CD14-positive monocyte (primary cell): ENCODE measurements at regions not wholly inside any gene's neighbourhood (a gene's known extent, or its start where the extent isn't known, plus 50 kb on each side); places are given as distances from the start of the nearest gene placed in this dataset.

Experiments
- DNase-seq, 3 donors: peaks; one replicate each; pipeline ENCODE4 v3.0.0-alpha.2; 2011 to 2022
- H2AFZ ChIP-seq: 2 replicates; pipeline ENCODE4 v1.6.0; 2012; ENCODE audit warnings: mild to moderate bottlenecking, low read depth, low read length, inconsistent platforms; ENCODE audit not compliant: insufficient read depth, poor library complexity, severe bottlenecking
- H3K27ac ChIP-seq, 2 donors: 1 replicate in 1 of 2; 2 replicates in 1 of 2; pipeline ENCODE4 v1.5.1; 2012 to 2013; ENCODE audit warnings: low read length in 2 of 2, control low read depth in 1 of 2, inconsistent platforms in 1 of 2, low read depth in 1 of 2, mild to moderate bottlenecking in 1 of 2
- H3K27me3 ChIP-seq, 2 donors: one replicate each; pipeline versions ENCODE4 v1.6.0 to v1.6.1; 2011 to 2013; ENCODE audit warnings: low read length in 2 of 2; ENCODE audit not compliant: control insufficient read depth in 2 of 2, insufficient read depth in 2 of 2
- H3K36me3 ChIP-seq, 2 donors: replicated peaks in 1 of 2; 1 replicate in 1 of 2; 2 replicates in 1 of 2; pipeline versions ENCODE4 v1.5.1 to v1.6.1; 2012 to 2013; ENCODE audit warnings: low read length in 2 of 2, control low read depth in 1 of 2, inconsistent platforms in 1 of 2, mild to moderate bottlenecking in 1 of 2; ENCODE audit not compliant: insufficient read depth in 2 of 2, control insufficient read depth in 1 of 2
- H3K4me1 ChIP-seq, 2 donors: 1 replicate in 1 of 2; 2 replicates in 1 of 2; pipeline versions ENCODE4 v1.5.1 to v1.6.1; 2012 to 2013; ENCODE audit warnings: low read length in 2 of 2, control low read depth in 1 of 2, inconsistent platforms in 1 of 2, mild to moderate bottlenecking in 1 of 2, moderate library complexity in 1 of 2; ENCODE audit not compliant: insufficient read depth in 2 of 2, control insufficient read depth in 1 of 2
- H3K4me2 ChIP-seq: replicated peaks from 2 replicates; pipeline ENCODE3; 2012; ENCODE audit warnings: low read length, moderate library complexity, mild to moderate bottlenecking; ENCODE audit not compliant: poor library complexity, severe bottlenecking; ENCODE audit errors: extremely low read depth
- H3K4me3 ChIP-seq, 3 experiments: fragments of 200-600 bp in 1 of 3; sonication (generic) in 1 of 3; replicated peaks in 1 of 3; 1 replicate in 2 of 3; 2 replicates in 1 of 3; pipeline ENCODE4 v1.5.1; 2011 to 2013; ENCODE audit warnings: low read length in 3 of 3, mild to moderate bottlenecking in 3 of 3, control low read depth in 2 of 3, low read depth in 2 of 3, inconsistent platforms in 1 of 3, moderate library complexity in 1 of 3
- H3K79me2 ChIP-seq: 2 replicates; pipeline ENCODE4 v1.6.0; 2012; ENCODE audit warnings: mild to moderate bottlenecking, control low read depth, inconsistent platforms, low read length, moderate library complexity; ENCODE audit not compliant: insufficient read depth
- H3K9ac ChIP-seq: 2 replicates; pipeline ENCODE4 v1.6.0; 2017; ENCODE audit warnings: low read length, mild to moderate bottlenecking; ENCODE audit not compliant: insufficient read depth, poor library complexity, severe bottlenecking
- H3K9me3 ChIP-seq, 2 donors: replicated peaks in 1 of 2; 1 replicate in 1 of 2; 2 replicates in 1 of 2; pipeline versions ENCODE4 v1.5.1 to v1.6.1; 2012 to 2013; ENCODE audit warnings: low read length in 2 of 2, control low read depth in 1 of 2; ENCODE audit not compliant: control insufficient read depth in 1 of 2, insufficient read depth in 1 of 2
- H4K20me1 ChIP-seq: 2 replicates; pipeline ENCODE4 v1.6.0; 2012; ENCODE audit warnings: mild to moderate bottlenecking, low read length, control low read depth, moderate library complexity; ENCODE audit not compliant: insufficient read depth
- H3K27ac Mint-ChIP-seq, 7 donors: one replicate each; pipeline ENCODE4 v1.8.0; 2020; ENCODE audit warnings: mild to moderate bottlenecking in 7 of 7, mixed read lengths in 7 of 7, moderate library complexity in 6 of 7, inconsistent platforms in 2 of 7
- H3K27me3 Mint-ChIP-seq, 3 donors: one replicate each; pipeline ENCODE4 v1.8.0; 2021 to 2022; ENCODE audit warnings: low read depth in 3 of 3, mild to moderate bottlenecking in 3 of 3, mixed read lengths in 3 of 3, moderate library complexity in 3 of 3, inconsistent platforms in 1 of 3
- H3K36me3 Mint-ChIP-seq, 2 donors: one replicate each; pipeline ENCODE4 v1.8.0; 2020; ENCODE audit warnings: mixed read lengths in 2 of 2, inconsistent platforms in 1 of 2, mild to moderate bottlenecking in 1 of 2
- H3K4me1 Mint-ChIP-seq: one replicate; pipeline ENCODE4 v1.8.0; 2020; ENCODE audit warnings: mild to moderate bottlenecking, mixed read lengths
- H3K4me3 Mint-ChIP-seq, 2 donors: one replicate each; pipeline ENCODE4 v1.8.0; 2020; ENCODE audit warnings: mild to moderate bottlenecking in 2 of 2, mixed read lengths in 2 of 2, moderate library complexity in 1 of 2
- H3K9me3 Mint-ChIP-seq, 7 donors: one replicate each; pipeline ENCODE4 v1.8.0; 2020 to 2022; ENCODE audit warnings: mixed read lengths in 7 of 7, mild to moderate bottlenecking in 6 of 7, moderate library complexity in 6 of 7, inconsistent platforms in 2 of 7
- WGBS: methylation state at CpG from one replicate; pipeline ENCODE4 v1.1.5; 2013; ENCODE audit warnings: missing lambda C conversion rate; ENCODE audit not compliant: insufficient coverage; 5-methylcytosine and 5-hydroxymethylcytosine counted together
- intact Hi-C, 2 donors: fragments of 100-400 bp; cut with micrococcal nuclease; formaldehyde crosslinking; loops; one replicate each; pipeline versions ENCODE4 v1.15.0 to v1.15.1; 2023
- TF ChIP-seq, protein P1 (sequence below): fragments of 200-600 bp; IDR thresholded peaks from one replicate; pipeline ENCODE4 v1.8.0; 2022; ENCODE audit warnings: antibody characterized with exemption, mild to moderate bottlenecking

- H3K4me1 ChIP-seq, result no peaks in the 10 kb centered on the region
- intact Hi-C loops, result no loop called here
- Mint-ChIP-seq H3K27me3 (no peaks in the 10 kb centered on the region), H3K9me3 (peaks cover 0 to 18% (median 2%) of the 10 kb centered on the region in 7 donors), H3K27ac (no peak overlapping the region), H3K4me1 (no peaks in the 10 kb centered on the region), H3K36me3 (no peaks in the 10 kb centered on the region), H3K4me3 (no peak overlapping the region)
- H2AFZ ChIP-seq, result no peak overlapping the region
- H3K27me3 ChIP-seq, result no peaks in the 10 kb centered on the region
- H3K27ac ChIP-seq, result no peak overlapping the region
- TF ChIP-seq, protein P1, sequence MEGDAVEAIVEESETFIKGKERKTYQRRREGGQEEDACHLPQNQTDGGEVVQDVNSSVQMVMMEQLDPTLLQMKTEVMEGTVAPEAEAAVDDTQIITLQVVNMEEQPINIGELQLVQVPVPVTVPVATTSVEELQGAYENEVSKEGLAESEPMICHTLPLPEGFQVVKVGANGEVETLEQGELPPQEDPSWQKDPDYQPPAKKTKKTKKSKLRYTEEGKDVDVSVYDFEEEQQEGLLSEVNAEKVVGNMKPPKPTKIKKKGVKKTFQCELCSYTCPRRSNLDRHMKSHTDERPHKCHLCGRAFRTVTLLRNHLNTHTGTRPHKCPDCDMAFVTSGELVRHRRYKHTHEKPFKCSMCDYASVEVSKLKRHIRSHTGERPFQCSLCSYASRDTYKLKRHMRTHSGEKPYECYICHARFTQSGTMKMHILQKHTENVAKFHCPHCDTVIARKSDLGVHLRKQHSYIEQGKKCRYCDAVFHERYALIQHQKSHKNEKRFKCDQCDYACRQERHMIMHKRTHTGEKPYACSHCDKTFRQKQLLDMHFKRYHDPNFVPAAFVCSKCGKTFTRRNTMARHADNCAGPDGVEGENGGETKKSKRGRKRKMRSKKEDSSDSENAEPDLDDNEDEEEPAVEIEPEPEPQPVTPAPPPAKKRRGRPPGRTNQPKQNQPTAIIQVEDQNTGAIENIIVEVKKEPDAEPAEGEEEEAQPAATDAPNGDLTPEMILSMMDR, result no peak
- no peak overlapping the region for H3K4me2 ChIP-seq
- no CpG with 5 or more reads among the region's 2 CpGs for WGBS
- H3K36me3 ChIP-seq, result no peaks in the 10 kb centered on the region
- no peak overlapping the region for H3K4me3 ChIP-seq
- DNase-seq, result no peak
- no peaks in the 10 kb centered on the region for H3K79me2 ChIP-seq
- H4K20me1 ChIP-seq, result no peaks in the 10 kb centered on the region
- peaks cover 13 to 16% of the 10 kb centered on the region in 2 donors for H3K9me3 ChIP-seq
- H3K9ac ChIP-seq, result no peak overlapping the region
Measured at GRCh38 chr6:66200390-66200789, 493.4 kb upstream of the EYS start.

- Histone ChIP-seq H4K20me1 (no peaks in the 10 kb centered on the region), H3K9ac (no peak overlapping the region), H3K4me2 (no peak overlapping the region), H2AFZ (no peak overlapping the region), H3K4me1 (no peaks in the 10 kb centered on the region), H3K27me3 (no peaks in the 10 kb centered on the region), H3K9me3 (peaks cover 13 to 16% of the 10 kb centered on the region in 2 donors), H3K79me2 (no peaks in the 10 kb centered on the region), H3K36me3 (no peaks in the 10 kb centered on the region), H3K4me3 (no peak overlapping the region), H3K27ac (no peak overlapping the region)
- intact Hi-C loops, result no loop called here
- DNase-seq, result no peak
- Mint-ChIP-seq H3K36me3 (no peaks in the 10 kb centered on the region), H3K27me3 (no peaks in the 10 kb centered on the region), H3K9me3 (peaks cover 0 to 20% (median 2%) of the 10 kb centered on the region in 7 donors), H3K4me1 (no peaks in the 10 kb centered on the region), H3K27ac (no peak overlapping the region), H3K4me3 (no peak overlapping the region)
- TF ChIP-seq, protein P1, result no peak
- no CpG with 5 or more reads among the region's 2 CpGs for WGBS
Measured at GRCh38 chr6:66199171-66199570, 492.1 kb upstream of the EYS start.
